WI38 (cell line): ENCODE measurements at regions not wholly inside any gene's neighbourhood (a gene's known extent, or its start where the extent isn't known, plus 50 kb on each side); places are given as distances from the start of the nearest gene placed in this dataset.

ENCODE experiments used
- H3K4me3 ChIP-seq: 2 replicates; pipeline ENCODE4 v1.5.1; 2011; ENCODE audit warnings: low read depth, mild to moderate bottlenecking, control low read depth, low read length
- TF ChIP-seq, protein P1 (sequence below): IDR thresholded peaks from 2 replicates; pipeline ENCODE4 v1.5.1; 2012; ENCODE audit warnings: low read depth, mild to moderate bottlenecking, control low read depth, low read length

DNA sequence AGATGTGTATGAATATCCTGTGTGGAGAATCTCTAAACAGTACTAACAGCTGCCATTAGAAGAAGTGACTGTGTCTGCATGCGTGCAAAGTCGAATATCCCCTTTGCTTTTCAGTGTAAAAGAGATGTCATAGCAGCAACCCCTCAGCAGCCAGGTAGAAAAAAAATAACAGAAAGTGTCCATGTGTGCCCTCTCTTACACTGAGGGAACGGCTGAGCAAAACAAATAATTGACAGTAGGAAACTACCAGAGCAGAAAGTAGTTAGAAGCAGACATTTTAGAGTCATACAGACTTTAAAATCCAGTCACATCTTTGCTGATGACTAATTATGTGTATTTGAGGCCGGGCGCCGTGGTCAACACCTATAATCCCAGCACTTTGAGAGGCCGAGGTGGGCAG lies 370.8 kb downstream of the GPM6A start:
- H3K4me3 ChIP-seq = no peak overlapping the region
- TF ChIP-seq, protein P1, sequence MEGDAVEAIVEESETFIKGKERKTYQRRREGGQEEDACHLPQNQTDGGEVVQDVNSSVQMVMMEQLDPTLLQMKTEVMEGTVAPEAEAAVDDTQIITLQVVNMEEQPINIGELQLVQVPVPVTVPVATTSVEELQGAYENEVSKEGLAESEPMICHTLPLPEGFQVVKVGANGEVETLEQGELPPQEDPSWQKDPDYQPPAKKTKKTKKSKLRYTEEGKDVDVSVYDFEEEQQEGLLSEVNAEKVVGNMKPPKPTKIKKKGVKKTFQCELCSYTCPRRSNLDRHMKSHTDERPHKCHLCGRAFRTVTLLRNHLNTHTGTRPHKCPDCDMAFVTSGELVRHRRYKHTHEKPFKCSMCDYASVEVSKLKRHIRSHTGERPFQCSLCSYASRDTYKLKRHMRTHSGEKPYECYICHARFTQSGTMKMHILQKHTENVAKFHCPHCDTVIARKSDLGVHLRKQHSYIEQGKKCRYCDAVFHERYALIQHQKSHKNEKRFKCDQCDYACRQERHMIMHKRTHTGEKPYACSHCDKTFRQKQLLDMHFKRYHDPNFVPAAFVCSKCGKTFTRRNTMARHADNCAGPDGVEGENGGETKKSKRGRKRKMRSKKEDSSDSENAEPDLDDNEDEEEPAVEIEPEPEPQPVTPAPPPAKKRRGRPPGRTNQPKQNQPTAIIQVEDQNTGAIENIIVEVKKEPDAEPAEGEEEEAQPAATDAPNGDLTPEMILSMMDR = no peak

DNA sequence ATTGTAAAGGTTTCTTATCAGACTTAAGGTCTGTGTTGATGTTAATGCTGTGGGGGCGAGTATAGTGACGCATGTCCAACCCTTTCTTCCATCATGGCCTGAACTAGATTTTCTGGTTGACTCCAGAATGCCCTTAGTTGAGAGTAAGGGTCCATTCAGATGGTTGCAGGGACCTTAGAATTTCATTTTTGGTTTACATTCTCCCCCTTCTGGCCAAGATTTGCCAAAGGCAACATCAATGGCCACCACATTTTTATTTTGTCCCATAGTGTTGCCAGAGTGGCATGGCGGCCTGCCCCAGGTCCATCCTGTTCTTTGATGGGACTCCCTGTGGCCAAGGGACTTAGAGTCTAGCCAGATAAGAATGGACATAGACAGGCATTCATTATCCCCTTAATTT lies 368.5 kb downstream of the GPM6A start:
- TF ChIP-seq, protein P1 = no peak

DNA sequence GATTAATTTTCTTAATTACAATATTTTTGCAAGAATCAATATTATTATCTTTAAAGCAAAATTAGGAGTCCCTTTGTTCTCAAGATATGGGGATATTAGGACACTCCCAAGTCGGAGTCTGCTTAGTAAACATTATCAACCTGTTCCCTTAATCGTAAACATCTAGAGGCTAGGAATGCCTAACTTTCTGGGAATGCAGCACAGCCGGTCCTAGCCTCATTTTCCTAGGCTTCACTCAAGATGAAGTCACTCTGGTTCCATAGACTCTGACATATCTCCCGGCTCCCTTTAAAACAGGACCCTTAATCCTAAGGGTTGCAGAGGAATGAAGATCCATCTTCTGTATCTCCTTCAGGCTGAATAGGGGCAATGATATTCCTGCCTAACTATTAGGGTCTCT lies 367.6 kb downstream of the GPM6A start:
- TF ChIP-seq, protein P1 = no peak
- no peak overlapping the region for H3K4me3 ChIP-seq

More for the DNA sequence above, 368.5 kb downstream of the GPM6A start:
- H3K4me3 ChIP-seq = no peak overlapping the region

DNA sequence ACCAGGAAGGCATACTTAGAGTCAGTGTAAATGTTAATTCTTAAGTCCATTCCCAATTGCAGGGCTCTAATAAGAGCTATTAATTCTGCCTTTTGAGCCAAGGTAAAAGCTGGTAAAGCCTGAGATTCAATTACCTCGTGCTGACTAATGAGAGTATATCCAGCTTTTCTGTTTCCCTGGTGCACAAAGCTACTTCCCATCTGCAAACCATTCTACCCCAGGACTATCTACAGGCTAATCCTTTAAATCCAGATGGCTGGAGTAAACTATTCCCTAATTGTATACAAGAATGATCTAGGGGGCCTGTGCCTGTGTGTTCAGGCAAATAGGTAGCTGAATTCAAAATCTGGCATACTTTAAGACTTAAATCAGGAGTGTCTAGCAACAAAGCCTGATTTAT lies 365.0 kb downstream of the GPM6A start:
- TF ChIP-seq, protein P1 = no peak
- H3K4me3 ChIP-seq = no peak overlapping the region

DNA sequence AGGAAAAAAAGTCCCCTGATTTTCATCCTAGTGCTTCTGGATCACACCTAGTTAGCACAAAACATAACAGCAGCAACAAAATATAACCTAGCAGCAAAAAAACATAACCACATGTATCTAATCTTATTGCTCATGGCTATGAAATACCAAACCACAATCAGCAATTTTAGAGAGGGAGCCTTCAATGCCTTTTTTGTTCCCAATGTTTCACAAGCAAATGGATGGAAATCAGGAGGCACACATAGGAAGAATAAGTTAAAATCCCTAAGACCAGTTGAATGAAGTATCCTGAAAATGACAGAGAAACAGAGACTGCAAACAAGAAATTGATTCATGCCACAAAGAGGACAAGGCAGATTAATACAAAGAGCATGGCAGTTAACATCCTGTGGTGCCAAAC lies 361.6 kb downstream of the GPM6A start:
- TF ChIP-seq, protein P1 = no peak

DNA sequence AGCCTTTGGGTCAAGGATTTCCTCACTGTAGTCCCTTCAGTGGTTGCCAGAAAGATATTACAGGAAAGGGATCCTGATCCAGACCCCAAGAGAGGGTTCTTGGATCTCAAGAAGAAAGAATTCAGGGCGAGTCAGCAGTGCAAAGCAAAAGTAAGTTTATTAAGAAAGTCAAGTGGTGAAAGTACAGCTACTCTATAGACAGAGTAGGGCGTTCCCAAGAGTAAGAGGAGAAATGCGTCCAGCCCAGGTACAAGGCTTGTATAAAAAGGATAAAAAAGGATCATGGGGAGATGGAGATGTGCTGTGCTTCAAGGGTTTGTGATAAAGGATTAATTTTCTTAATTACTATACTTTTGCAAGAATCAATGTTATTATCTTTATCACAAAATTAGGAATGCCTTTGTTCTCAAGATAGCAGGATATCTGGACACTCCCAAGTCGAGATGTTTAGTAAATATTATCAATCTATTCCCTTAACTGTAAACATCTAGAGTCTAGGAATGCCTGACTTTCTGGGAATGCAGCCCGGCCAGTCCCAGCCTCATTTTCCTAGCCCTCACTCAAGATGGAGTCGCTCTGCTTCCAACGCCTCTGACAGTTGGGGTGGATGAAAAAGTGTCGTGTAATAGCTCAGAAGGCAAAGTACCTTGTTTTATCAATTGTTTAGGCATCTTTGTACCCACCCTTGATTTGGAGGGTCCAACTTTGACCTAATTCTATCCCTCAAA lies 360.7 kb downstream of the GPM6A start:
- TF ChIP-seq, protein P1 = no peak
- no peak overlapping the region for H3K4me3 ChIP-seq

More for the DNA sequence above, 361.6 kb downstream of the GPM6A start:
- no peak overlapping the region for H3K4me3 ChIP-seq

DNA sequence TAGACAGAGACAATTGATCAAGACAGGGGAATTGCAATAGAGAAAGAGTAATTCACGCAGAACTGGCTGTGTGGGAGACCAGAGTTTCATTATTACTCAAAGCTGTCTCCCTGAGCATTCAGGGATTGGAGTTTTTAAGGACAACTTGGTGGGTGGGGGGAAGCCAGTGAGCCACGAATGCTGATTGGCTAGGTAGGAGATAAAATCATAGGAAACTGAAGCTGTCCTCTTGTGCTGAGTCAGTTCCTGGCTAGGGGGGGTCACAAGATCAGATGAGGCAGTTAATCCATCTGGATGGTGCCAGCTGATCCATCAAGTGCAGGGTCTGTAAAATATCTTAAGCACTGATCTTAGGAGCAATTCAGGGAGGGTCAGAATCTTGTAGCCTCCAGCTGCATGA lies 358.6 kb downstream of the GPM6A start:
- TF ChIP-seq, protein P1 = no peak
- H3K4me3 ChIP-seq = no peak overlapping the region
